ENCODE measurements at regions not wholly inside any gene's neighbourhood (a gene's known extent, or its start where the extent isn't known, plus 50 kb on each side); places are given as distances from the start of the nearest gene placed in this dataset.

DNA sequence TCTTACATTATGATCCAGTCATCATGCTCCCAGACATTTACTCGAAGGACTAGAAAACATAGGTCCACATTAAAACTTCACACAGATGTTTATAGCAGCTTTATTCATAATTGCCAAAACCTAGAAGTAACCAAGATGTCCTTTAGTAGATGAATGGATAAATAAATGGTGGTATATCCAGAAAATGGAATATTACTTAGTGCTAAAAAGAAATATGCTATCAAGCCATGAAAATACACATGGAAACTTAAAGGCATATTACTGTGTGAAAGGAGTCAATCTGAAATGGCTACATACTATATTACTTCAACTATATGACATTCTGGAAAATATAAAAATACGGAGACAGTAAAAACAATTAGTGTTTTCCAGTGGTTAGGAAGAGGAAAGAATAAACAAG, 1039.1 kb upstream of the INTU start:
- H3K9me2 ChIP-seq (replicated peaks; ENCODE audit: control insufficient read depth, low read length) = no peaks in the 10 kb centered on the region
- H3K4me2 ChIP-seq (ENCODE audit: low read length) = no peak overlapping the region
- H3K36me3 ChIP-seq (ENCODE audit: control insufficient read depth, low read length) = no peaks in the 10 kb centered on the region
- H3K9me3 ChIP-seq (ENCODE audit: control insufficient read depth, insufficient read depth, low read length) = no peaks in the 10 kb centered on the region
- no peaks in the 10 kb centered on the region for H3K79me2 ChIP-seq (ENCODE audit: control insufficient read depth, low read length)
- no peaks in the 10 kb centered on the region for H3K27me3 ChIP-seq (ENCODE audit: control insufficient read depth, low read length)
- TF ChIP-seq, protein P1, sequence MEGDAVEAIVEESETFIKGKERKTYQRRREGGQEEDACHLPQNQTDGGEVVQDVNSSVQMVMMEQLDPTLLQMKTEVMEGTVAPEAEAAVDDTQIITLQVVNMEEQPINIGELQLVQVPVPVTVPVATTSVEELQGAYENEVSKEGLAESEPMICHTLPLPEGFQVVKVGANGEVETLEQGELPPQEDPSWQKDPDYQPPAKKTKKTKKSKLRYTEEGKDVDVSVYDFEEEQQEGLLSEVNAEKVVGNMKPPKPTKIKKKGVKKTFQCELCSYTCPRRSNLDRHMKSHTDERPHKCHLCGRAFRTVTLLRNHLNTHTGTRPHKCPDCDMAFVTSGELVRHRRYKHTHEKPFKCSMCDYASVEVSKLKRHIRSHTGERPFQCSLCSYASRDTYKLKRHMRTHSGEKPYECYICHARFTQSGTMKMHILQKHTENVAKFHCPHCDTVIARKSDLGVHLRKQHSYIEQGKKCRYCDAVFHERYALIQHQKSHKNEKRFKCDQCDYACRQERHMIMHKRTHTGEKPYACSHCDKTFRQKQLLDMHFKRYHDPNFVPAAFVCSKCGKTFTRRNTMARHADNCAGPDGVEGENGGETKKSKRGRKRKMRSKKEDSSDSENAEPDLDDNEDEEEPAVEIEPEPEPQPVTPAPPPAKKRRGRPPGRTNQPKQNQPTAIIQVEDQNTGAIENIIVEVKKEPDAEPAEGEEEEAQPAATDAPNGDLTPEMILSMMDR (IDR thresholded peaks at IDR 0.05; ENCODE audit: low read depth, low read length, poor library complexity, severe bottlenecking) = no peak
- TF ChIP-seq EZH2phosphoT487 (IDR thresholded peaks at IDR 0.05; ENCODE audit: borderline replicate concordance, low read length) = no peak
- no peak overlapping the region for H3K27ac ChIP-seq (ENCODE audit: low read depth, low read length)
- H3F3A ChIP-seq (ENCODE audit: control insufficient read depth, insufficient read depth) = no peaks in the 10 kb centered on the region
- no peak overlapping the region for H3K4me3 ChIP-seq (ENCODE audit: low read length)
- no peaks in the 10 kb centered on the region for H4K20me1 ChIP-seq (ENCODE audit: control insufficient read depth, insufficient read depth, low read depth, low read length)
- no peaks in the 10 kb centered on the region for H3K4me1 ChIP-seq (ENCODE audit: control insufficient read depth, low read length)

DNA sequence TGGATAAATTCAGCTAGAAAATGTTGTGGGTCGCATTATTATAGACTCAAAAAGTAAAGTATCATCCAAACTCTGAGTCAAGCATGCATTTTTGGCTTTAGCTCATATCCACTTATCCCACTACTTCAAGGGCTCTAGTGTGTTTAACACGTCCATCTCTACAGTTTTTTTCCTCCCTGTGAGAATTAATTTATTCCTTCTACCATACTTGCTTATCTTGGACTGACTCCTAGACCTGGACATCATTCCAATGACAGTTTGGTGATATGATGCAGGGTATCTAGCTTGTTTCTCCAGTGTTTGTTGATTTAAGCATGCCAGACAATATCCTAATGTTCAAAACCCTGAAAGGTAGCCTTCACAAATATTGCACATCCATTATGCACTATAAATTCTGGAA, 1037.1 kb upstream of the INTU start:
- H3K36me3 ChIP-seq (ENCODE audit: control insufficient read depth, low read length) = no peaks in the 10 kb centered on the region
- no peak overlapping the region for H3K27ac ChIP-seq (ENCODE audit: low read depth, low read length)
- H3K79me2 ChIP-seq (ENCODE audit: control insufficient read depth, low read length) = no peaks in the 10 kb centered on the region
- no peaks in the 10 kb centered on the region for H3K9me2 ChIP-seq (replicated peaks; ENCODE audit: control insufficient read depth, low read length)
- H4K20me1 ChIP-seq (ENCODE audit: control insufficient read depth, insufficient read depth, low read depth, low read length) = no peaks in the 10 kb centered on the region
- TF ChIP-seq EZH2phosphoT487 (IDR thresholded peaks at IDR 0.05; ENCODE audit: borderline replicate concordance, low read length) = no peak
- TF ChIP-seq, protein P1 (IDR thresholded peaks at IDR 0.05; ENCODE audit: low read depth, low read length, poor library complexity, severe bottlenecking) = no peak
- H3F3A ChIP-seq (ENCODE audit: control insufficient read depth, insufficient read depth) = no peaks in the 10 kb centered on the region
- no peaks in the 10 kb centered on the region for H3K27me3 ChIP-seq (ENCODE audit: control insufficient read depth, low read length)
- no peak overlapping the region for H3K4me3 ChIP-seq (ENCODE audit: low read length)
- H3K4me1 ChIP-seq (ENCODE audit: control insufficient read depth, low read length) = no peaks in the 10 kb centered on the region
- no peak overlapping the region for H3K4me2 ChIP-seq (ENCODE audit: low read length)
- no peaks in the 10 kb centered on the region for H3K9me3 ChIP-seq (ENCODE audit: control insufficient read depth, insufficient read depth, low read length)

DNA sequence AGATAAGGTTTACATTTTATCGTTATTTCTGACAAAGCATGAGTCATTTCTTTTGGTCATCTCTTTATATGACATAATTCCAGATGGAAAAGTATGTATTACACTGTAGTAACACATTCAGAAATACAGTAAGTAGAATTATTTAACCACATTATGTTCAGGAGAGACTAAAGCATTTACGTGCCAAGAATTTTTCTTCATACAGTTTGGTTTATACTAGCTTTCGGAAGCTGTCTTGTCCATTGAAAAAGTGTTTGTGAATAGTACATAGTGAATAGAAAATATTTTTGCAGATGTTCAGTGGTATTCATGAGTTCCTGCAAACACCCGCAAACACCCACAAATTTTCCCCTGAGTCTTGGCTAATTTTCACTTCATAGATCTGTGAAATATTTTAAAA, 1033.0 kb upstream of the INTU start:
- Histone ChIP-seq H3K27ac (ENCODE audit: low read depth, low read length) (no peak overlapping the region), H3F3A (ENCODE audit: control insufficient read depth, insufficient read depth) (no peaks in the 10 kb centered on the region), H3K9me2 (replicated peaks; ENCODE audit: control insufficient read depth, low read length) (no peaks in the 10 kb centered on the region), H3K9me3 (ENCODE audit: control insufficient read depth, insufficient read depth, low read length) (no peaks in the 10 kb centered on the region), H3K4me3 (ENCODE audit: low read length) (no peak overlapping the region), H3K27me3 (ENCODE audit: control insufficient read depth, low read length) (no peaks in the 10 kb centered on the region), H3K4me1 (ENCODE audit: control insufficient read depth, low read length) (no peaks in the 10 kb centered on the region), H3K79me2 (ENCODE audit: control insufficient read depth, low read length) (no peaks in the 10 kb centered on the region), H3K4me2 (ENCODE audit: low read length) (no peak overlapping the region), H4K20me1 (ENCODE audit: control insufficient read depth, insufficient read depth, low read depth, low read length) (no peaks in the 10 kb centered on the region), H3K36me3 (ENCODE audit: control insufficient read depth, low read length) (no peaks in the 10 kb centered on the region)
- TF ChIP-seq, protein P1 (IDR thresholded peaks at IDR 0.05; ENCODE audit: low read depth, low read length, poor library complexity, severe bottlenecking) = no peak
- no peak for TF ChIP-seq EZH2phosphoT487 (IDR thresholded peaks at IDR 0.05; ENCODE audit: borderline replicate concordance, low read length)

DNA sequence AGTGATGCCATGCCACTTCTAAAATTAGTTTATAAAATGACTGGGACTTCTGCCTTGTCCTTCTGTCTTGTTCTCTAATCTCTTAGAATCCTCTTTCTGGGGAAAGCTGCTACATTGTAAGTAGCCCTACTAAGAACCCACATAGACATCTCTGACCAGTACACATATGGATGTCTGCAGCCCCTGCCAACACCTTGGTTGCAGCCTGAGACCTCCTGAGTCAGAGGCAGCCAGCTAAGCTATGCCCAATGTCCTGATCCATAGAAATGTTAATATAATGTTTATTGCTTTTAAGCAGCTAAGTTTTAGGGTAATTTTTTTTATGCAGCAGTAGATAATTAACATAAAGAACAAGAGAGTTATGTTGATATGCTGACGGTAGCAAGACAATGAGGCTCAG, 1029.5 kb upstream of the INTU start:
- no peaks in the 10 kb centered on the region for H3K27me3 ChIP-seq (ENCODE audit: control insufficient read depth, low read length)
- no peaks in the 10 kb centered on the region for H3K9me3 ChIP-seq (ENCODE audit: control insufficient read depth, insufficient read depth, low read length)
- no peaks in the 10 kb centered on the region for H3K9me2 ChIP-seq (replicated peaks; ENCODE audit: control insufficient read depth, low read length)
- H4K20me1 ChIP-seq (ENCODE audit: control insufficient read depth, insufficient read depth, low read depth, low read length) = no peaks in the 10 kb centered on the region
- no peaks in the 10 kb centered on the region for H3K36me3 ChIP-seq (ENCODE audit: control insufficient read depth, low read length)
- no peak for TF ChIP-seq EZH2phosphoT487 (IDR thresholded peaks at IDR 0.05; ENCODE audit: borderline replicate concordance, low read length)
- H3K4me2 ChIP-seq (ENCODE audit: low read length) = no peak overlapping the region
- no peak overlapping the region for H3K27ac ChIP-seq (ENCODE audit: low read depth, low read length)
- H3K4me3 ChIP-seq (ENCODE audit: low read length) = no peak overlapping the region
- H3K4me1 ChIP-seq (ENCODE audit: control insufficient read depth, low read length) = no peaks in the 10 kb centered on the region
- H3K79me2 ChIP-seq (ENCODE audit: control insufficient read depth, low read length) = no peaks in the 10 kb centered on the region
- H3F3A ChIP-seq (ENCODE audit: control insufficient read depth, insufficient read depth) = no peaks in the 10 kb centered on the region
